HT-29 (cell line): ENCODE measurements at regions not wholly inside any gene's neighbourhood (a gene's known extent, or its start where the extent isn't known, plus 50 kb on each side); places are given as distances from the start of the nearest gene placed in this dataset.
"Not testable (repeated sequence)": the region's sequence is repeated elsewhere in the genome, so short reads cannot be mapped to it uniquely, and the experiment has no call there.

Experiments
- DNase-seq: peaks from one replicate; pipeline ENCODE4 v3.0.0-alpha.2; 2015; ENCODE audit warnings: low spot score

- DNase-seq, result no peak
Measured at GRCh38 chr6:113651920-113652319, 205.2 kb upstream of the MARCKS start.

- DNase-seq, result no peak
Measured at GRCh38 chr6:113653275-113653674, 203.9 kb upstream of the MARCKS start.

- DNase-seq, result peak; percentile 76
Measured at GRCh38 chr6:113654396-113654795, 202.7 kb upstream of the MARCKS start.

DNA sequence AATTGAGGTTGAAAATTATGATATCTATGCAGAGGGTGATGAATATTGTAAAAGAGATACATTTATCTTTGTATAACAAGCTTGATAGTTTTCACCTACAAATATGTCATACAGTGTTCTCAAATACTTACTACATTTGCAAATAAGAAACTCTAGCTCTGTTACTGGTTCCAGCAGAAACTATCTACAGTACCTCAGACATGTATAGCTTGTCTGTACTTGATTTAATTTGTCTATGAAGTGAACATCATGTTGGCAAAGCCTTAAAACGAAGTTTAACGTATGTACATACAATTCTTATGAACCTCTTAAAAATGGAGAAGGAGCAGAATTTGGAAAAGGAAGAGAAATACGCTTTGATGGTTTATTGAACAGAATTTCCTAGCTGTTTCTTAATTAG lies 201.4 kb upstream of the MARCKS start:
- no peak for DNase-seq

GRCh38 chr6:113659762-113660404 lies 197.3 kb upstream of the MARCKS start:
- DNase-seq, result no peak

DNA sequence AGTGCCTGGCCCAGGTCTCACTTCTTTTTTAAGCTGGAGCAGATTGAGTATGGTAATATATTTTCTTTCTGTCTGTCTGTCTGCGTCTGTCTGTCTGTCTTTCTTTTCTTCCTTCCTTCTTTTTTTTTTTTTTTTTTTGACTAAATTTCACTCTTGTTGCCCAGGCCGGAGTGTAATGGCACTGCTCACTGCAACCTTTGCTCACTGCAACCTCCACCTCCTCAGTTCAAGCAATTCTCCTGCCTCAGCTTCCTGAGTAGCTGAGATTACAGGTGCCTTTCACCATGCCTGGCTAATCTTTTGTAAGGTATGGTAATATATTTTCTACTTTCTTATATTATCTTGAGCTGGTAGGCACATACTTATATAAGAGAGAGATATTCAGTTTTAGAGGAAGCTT lies 196.3 kb upstream of the MARCKS start:
- no peak for DNase-seq

- DNase-seq, result no peak
Measured at GRCh38 chr6:113662093-113662665, 195.0 kb upstream of the MARCKS start.

DNA sequence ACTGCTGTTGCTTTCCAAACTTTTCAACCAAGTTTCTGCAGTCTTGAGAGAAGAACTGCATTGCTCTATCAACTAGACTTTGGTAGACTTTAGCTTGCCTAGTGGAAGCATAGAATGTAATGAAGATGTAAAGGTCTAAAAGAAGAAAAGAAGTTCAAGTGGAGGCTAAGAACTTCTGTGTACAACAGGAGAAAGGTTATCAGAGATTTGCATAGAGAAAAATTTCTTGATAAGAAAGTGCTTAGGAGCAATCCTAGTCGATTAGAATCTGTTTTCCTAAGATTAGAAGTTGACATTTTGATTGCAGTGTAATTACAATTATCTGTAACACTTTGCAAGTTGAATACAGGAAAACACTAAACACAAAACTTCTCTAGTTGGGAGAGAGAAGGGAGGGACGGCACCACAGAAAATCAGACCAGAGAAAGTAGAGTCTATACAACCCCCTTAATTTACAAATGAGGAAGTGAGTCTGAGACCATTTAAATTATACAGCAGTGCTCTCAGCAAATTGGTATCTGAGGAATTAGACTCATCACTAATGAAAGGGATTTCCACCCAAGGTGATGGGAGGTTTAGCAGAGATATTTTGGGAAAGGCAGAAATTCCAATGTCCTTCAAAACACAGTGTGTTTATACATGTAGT lies 194.3 kb upstream of the MARCKS start:
- DNase-seq, result no peak

GRCh38 chr6:113664909-113665308 lies 192.2 kb upstream of the MARCKS start:
- no peak for DNase-seq

DNA sequence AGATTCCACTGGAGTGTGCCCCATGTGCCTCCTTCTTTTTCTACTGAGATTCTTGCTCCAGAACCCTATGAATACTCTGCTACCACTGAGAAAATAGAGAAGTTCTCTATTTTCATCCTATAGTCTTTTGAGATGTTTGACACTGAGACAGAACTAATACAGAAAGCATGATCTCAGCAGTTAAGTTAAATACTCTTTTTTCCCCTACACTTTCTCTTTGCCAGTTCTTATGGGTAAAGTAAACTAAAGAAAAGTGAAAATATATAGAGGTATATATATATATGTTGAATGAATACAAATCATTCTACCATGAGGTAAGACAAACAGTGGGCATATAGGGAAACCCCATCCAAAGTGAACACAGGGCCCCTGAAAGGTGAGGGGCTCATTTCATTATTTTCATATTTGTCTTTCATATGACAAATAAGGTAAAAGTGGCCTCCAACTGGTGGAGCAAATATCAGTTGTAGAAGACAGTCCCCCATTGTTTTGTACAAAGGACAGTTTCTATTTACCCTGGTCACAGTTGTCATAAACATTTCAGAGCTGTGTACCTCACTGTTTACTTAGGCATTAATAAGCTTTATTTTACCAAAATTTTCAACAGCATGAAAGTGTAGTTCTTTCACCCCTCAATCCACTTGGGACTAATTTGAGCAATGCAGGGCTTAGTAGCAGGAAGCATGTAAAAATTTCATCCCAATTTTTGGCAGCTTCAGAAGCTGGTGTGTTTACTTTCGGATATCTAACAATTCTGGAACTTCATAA lies 188.3 kb upstream of the MARCKS start:
- peak; percentile 50 for DNase-seq

DNA sequence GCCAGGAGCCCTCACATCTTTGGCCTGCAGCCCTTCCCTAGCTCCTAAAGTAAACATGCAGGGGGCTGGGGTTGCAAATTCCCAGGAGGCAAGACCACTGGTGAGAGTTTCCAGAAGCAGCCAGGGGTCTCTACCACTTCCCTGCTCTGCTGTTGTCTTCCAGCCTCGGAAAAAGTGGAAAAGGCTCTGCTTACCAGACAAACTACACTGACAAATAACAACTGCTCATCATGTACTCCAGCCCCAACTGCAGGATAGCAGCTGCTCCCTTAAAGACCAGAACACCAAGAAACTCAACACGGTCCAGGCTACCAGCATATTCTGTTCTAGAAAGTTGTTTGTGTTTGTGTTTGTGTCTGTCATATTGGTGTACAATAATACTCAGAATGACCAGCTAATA lies 187.5 kb upstream of the MARCKS start:
- no peak for DNase-seq

DNA sequence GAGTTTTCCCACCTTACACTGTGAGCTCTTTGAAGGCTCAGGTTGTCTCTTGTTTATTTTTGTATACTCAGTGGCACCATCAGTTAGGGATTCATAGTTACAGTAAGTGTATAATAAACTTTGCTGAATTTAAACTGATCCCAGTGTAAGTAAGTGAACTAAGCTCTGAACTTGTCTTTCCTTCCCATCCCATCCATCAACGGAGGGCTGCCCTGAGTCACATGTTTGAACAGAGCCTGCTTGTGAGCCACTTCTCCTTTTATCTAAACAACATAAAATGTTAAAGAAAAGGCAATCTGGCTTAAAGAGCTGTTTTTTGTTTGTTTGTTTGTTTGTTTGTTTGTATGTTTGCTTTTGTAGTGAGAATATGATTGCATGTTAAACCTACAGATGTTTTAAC lies 185.7 kb upstream of the MARCKS start:
- DNase-seq, result no peak

DNA sequence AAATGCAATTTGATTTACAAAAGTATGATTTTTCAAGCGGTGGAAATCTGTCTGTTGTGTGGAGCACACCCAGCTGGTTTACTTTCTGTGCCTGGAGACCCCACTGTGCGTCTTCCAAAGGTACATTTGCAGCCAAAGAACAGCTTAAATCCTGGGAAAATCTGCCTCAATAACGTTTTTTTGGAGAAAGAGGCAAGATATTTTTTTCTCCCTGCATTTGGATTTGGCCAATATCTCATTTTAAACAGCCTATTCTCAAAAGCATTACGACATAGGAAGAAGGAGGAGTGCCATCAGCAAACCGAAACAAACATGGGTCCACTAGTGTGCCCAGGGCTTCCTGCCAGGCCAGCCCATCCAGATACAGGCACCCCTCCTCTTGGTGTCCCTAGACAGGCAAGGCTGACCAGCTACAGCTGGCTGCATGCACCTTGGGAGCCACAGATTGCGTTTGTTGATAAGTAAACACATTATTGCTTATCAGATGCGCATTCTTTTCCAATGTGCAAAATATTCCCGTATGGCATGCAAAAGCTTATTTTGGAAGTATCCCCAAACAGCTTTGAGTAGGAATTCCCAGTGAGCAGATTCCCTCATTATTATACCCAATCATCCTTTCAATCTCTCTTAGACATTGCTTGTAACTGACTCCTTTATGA lies 184.5 kb upstream of the MARCKS start:
- DNase-seq, result no peak

DNA sequence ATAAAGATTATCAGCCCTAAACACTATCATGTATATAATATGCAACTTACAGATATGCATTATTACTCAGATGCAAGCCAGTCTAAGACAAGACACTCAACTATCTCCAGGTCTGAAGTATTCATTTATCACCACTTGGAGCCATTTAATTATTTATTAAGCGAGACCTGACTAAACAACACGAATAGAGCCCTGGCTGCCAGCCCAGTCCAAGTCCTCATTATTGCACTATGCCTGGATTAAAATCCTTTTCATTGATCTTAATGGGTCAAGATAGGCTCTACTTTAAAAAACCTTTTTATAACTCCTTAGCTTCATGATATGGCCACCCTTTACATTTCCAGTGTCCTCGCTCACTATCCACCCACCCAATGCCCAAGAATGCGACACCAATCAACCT lies 183.1 kb upstream of the MARCKS start:
- no peak for DNase-seq

GRCh38 chr6:113676057-113676456 lies 181.1 kb upstream of the MARCKS start:
- DNase-seq, result no peak

GRCh38 chr6:113676968-113677367 lies 180.2 kb upstream of the MARCKS start:
- no peak for DNase-seq

GRCh38 chr6:113679051-113679450 lies 178.1 kb upstream of the MARCKS start:
- DNase-seq, result no peak

DNA sequence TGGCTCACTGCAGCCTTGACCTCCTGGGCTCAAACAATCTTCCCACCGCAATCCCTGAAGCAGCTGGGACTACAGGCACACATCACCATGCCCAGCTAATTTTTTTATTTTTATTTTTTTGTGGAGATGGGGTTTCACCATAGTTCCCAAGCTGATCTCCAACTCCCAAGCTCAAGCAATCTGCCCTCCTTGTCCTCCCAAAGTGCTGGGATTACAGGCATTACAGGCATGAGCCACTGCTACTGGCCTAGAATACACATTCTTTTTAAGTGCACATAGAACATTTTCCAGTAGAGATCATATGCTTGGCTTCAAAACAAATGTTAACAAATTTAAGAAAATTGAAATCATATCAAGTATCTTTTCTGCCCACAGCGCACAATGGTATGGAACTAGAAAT lies 176.8 kb upstream of the MARCKS start:
- no peak for DNase-seq

DNA sequence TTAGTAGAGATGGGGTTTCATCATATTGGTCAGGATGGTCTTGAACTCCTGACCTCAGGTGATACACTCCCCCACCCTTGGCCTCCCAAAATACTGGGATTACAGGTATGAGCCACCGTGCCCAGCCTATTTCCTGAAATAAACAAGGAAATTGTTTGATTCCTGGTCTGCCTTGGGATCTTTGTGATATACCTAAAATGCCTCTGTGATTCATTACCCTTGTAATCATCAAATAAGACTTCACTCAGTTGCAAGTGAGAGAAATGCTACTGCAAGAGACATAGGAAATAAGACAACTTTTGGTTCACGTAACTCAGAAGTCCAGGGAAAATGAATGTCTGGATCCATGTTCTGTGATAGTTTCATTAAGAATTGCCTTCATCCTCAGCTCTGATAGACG lies 173.2 kb upstream of the MARCKS start:
- DNase-seq, result no peak

DNA sequence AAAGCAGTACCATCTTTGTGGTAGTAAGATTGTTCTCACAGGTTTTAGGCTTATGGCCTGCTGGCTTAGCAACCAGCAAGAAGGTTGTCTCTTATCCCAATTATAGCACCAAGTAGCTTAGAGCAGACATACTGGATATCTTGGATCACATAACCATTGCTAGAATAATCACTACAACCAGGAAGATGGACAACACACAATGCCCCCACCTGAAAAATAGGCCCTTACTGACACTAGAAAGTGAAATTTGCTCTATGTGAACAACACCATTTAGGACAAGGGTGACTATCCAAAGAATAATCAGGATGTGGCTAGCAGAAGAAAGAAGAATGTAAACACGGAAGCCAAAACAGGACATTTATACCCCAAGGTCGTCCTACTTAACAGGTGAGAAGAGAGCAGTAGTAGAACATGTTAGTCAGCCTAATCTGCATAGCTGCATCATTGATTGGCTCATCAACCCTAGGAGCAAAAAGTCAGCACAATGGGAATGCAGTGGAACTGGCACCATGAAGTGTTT lies 172.7 kb upstream of the MARCKS start:
- DNase-seq, result peak; percentile 43

DNA sequence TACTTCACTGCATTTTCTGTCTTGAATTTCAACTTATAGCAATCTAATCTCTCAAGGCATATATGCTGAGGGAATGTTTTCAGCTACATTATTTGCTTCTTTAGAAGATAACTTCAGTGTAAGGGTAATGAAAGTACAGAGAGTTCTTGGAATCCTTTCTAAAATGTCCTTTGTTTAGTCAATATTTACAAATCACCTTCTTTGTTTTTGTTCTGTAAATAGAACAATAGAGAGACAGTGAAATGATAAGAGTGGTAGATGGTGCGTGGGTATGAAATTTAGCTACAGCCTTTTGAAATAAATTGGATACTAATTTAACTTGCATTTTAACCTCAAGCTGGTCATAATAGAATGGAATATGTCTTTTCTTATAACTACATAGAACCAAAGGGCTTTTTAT lies 171.1 kb upstream of the MARCKS start:
- DNase-seq, result no peak

- not testable (repeated sequence) for DNase-seq
Measured at GRCh38 chr6:113689620-113690019, 167.5 kb upstream of the MARCKS start.
